ENCODE measurements at regions not wholly inside any gene's neighbourhood (a gene's known extent, or its start where the extent isn't known, plus 50 kb on each side); places are given as distances from the start of the nearest gene placed in this dataset.

GRCh38 chr4:117203231-117203630, 117.9 kb upstream of the TRAM1L1 start:
- no peak for TF ChIP-seq EZH2 (IDR thresholded peaks at IDR 0.05; ENCODE audit: borderline replicate concordance, low read length)
- TF ChIP-seq CTCF (conservative IDR thresholded peaks at IDR 0.05 in 1 of 2, IDR thresholded peaks at IDR 0.05 in 1 of 2; ENCODE audit: extremely low read depth in 1 of 2, insufficient read depth in 1 of 2, low read depth in 1 of 2, low read length in 2 of 2): no peak
